Endothelial cell of umbilical vein (primary cell): ENCODE measurements at regions not wholly inside any gene's neighbourhood (a gene's known extent, or its start where the extent isn't known, plus 50 kb on each side); places are given as distances from the start of the nearest gene placed in this dataset.

Experiments used
- BruUV-seq: library from RNA; stranded (reverse); fragments of 400-500 nt; replicated peaks from 2 replicates; lab custom pipeline; 2021; lab: Mats Ljungman, UMichigan
- CTCF ChIA-PET: fragments of 300-600, 350-600 bp; sonication (Branson Sonifier 250); formaldehyde crosslinking; loops from one replicate; lab custom pipeline; 2021; ENCODE audit warnings: antibody characterized with exemption, inconsistent platforms; lab: Charles Lee
- POLR2A ChIA-PET: fragments of 300-600, 350-600 bp; sonication (Branson Sonifier 250); formaldehyde crosslinking; loops from one replicate; lab custom pipeline; 2021; ENCODE audit warnings: antibody characterized with exemption, inconsistent platforms; lab: Charles Lee
- DNase-seq: peaks from one replicate; pipeline ENCODE4 v3.0.0-alpha.2; 2011; ENCODE audit warnings: low read depth, low spot score
- FAIRE-seq: peaks from 2 replicates; lab custom pipeline; 2011; peaks lifted over from hg19 to GRCh38; lab: Jason Lieb, UNC
- H2AFZ ChIP-seq: 2 replicates; pipeline ENCODE4 v1.6.0; 2012; ENCODE audit warnings: low read depth, low read length, control low read depth, inconsistent platforms
- H3K27ac ChIP-seq: 2 replicates; pipeline ENCODE4 v1.5.1; 2011; ENCODE audit warnings: low read depth, mild to moderate bottlenecking, control low read depth, low read length, moderate library complexity; ENCODE audit not compliant: insufficient read depth
- H3K27me3 ChIP-seq, 2 experiments: 2 replicates each; pipeline versions ENCODE4 v1.6.0 to v1.6.1; 2011; ENCODE audit warnings: low read length in 2 of 2, mixed read lengths in 1 of 2; ENCODE audit not compliant: control insufficient read depth in 2 of 2, insufficient read depth in 2 of 2
- H3K36me3 ChIP-seq, 2 experiments: 2 replicates in 1 of 2; 3 replicates in 1 of 2; pipeline ENCODE4 v1.5.1; 2011; ENCODE audit warnings: low read length in 2 of 2, mild to moderate bottlenecking in 1 of 2, moderate library complexity in 1 of 2; ENCODE audit not compliant: control insufficient read depth in 2 of 2, insufficient read depth in 2 of 2; ENCODE audit errors: extremely low read depth in 1 of 2
- H3K4me1 ChIP-seq: 3 replicates; pipeline ENCODE4 v1.5.1; 2011; ENCODE audit warnings: mild to moderate bottlenecking, low read length; ENCODE audit not compliant: control insufficient read depth, insufficient read depth; ENCODE audit errors: extremely low read depth
- H3K4me2 ChIP-seq: 2 replicates; pipeline ENCODE4 v1.6.1; 2011; ENCODE audit warnings: low read length, control low read depth, mixed read lengths; ENCODE audit not compliant: insufficient read depth
- H3K4me3 ChIP-seq, 3 experiments: fragments of 200-600 bp in 1 of 3; sonication (generic), shearing (Covaris generic) in 1 of 3; replicated peaks in 1 of 3; 2 replicates each; pipeline ENCODE4 v1.5.1; 2011 to 2016; ENCODE audit warnings: control low read depth in 3 of 3, low read length in 3 of 3, mild to moderate bottlenecking in 2 of 3, inconsistent platforms in 1 of 3, low read depth in 1 of 3, moderate library complexity in 1 of 3; ENCODE audit not compliant: insufficient read depth in 1 of 3
- H3K79me2 ChIP-seq: 2 replicates; pipeline ENCODE4 v1.6.0; 2012; ENCODE audit warnings: low read length, inconsistent platforms; ENCODE audit not compliant: control insufficient read depth, insufficient read depth
- H3K9ac ChIP-seq: replicated peaks from 2 replicates; pipeline ENCODE3; 2011; ENCODE audit warnings: low read length, control low read depth; ENCODE audit not compliant: insufficient read depth; ENCODE audit errors: extremely low read depth
- H3K9me1 ChIP-seq: replicated peaks from 3 replicates; pipeline ENCODE4 v1.6.0; 2011; ENCODE audit warnings: mild to moderate bottlenecking, low read length; ENCODE audit not compliant: control insufficient read depth, insufficient read depth; ENCODE audit errors: extremely low read depth
- H3K9me3 ChIP-seq: replicated peaks from 2 replicates; pipeline ENCODE4 v1.5.1; 2012; ENCODE audit warnings: low read length, inconsistent platforms; ENCODE audit not compliant: control insufficient read depth, insufficient read depth
- H4K20me1 ChIP-seq: replicated peaks from 2 replicates; pipeline ENCODE3; 2011; ENCODE audit warnings: mild to moderate bottlenecking, low read length; ENCODE audit not compliant: control insufficient read depth, insufficient read depth; ENCODE audit errors: extremely low read depth
- CTCF ChIP-seq, 2 donors: IDR thresholded peaks; 1 replicate in 1 of 2; 2 replicates in 1 of 2; pipeline ENCODE4 v1.5.1; 2011; ENCODE audit warnings: low read length in 2 of 2, mild to moderate bottlenecking in 2 of 2, moderate library complexity in 2 of 2, control low read depth in 1 of 2, inconsistent platforms in 1 of 2, low read depth in 1 of 2; ENCODE audit not compliant: insufficient read depth in 1 of 2; ENCODE audit errors: extremely low read depth in 1 of 2
- EZH2 ChIP-seq: IDR thresholded peaks from 2 replicates; pipeline ENCODE4 v1.6.1; 2012; ENCODE audit warnings: borderline replicate concordance, low read depth, mild to moderate bottlenecking, moderate library complexity, low read length, inconsistent platforms; ENCODE audit not compliant: severe bottlenecking
- FOS ChIP-seq: IDR thresholded peaks from 2 replicates; pipeline ENCODE4 v1.6.1; 2011; ENCODE audit warnings: mild to moderate bottlenecking, low read length, moderate library complexity, borderline replicate concordance; ENCODE audit not compliant: insufficient read depth
- GATA2 ChIP-seq: IDR thresholded peaks from 2 replicates; pipeline ENCODE4 v1.7.0; 2011; ENCODE audit warnings: low read depth, mild to moderate bottlenecking, moderate library complexity, mixed read lengths, low read length; ENCODE audit not compliant: insufficient read length, insufficient read depth
- JUN ChIP-seq: IDR thresholded peaks from 2 replicates; pipeline ENCODE4 v1.6.1; 2011; ENCODE audit warnings: borderline replicate concordance, low read depth; ENCODE audit not compliant: insufficient read length, insufficient read depth
- MAX ChIP-seq: IDR thresholded peaks from 2 replicates; pipeline ENCODE4 v1.6.1; 2011; ENCODE audit not compliant: insufficient read depth, insufficient read length
- MYC ChIP-seq: IDR thresholded peaks from one replicate; pipeline ENCODE4 v1.6.1; 2011; ENCODE audit warnings: mild to moderate bottlenecking, low read depth, low read length
- POLR2A ChIP-seq: IDR thresholded peaks from 2 replicates; pipeline ENCODE4 v1.6.1; 2012; ENCODE audit warnings: low read depth, mild to moderate bottlenecking, control low read depth, low read length
- POLR2AphosphoS5 ChIP-seq: IDR thresholded peaks from 2 replicates; pipeline ENCODE4 v1.6.1; 2012; ENCODE audit warnings: low read depth, mild to moderate bottlenecking, control low read depth, low read length, moderate library complexity; ENCODE audit not compliant: insufficient read depth
- dilution Hi-C: fragments of 300-500 bp; cut with MboI; formaldehyde crosslinking; loops from one replicate; pipeline ENCODE4 v1.15.0; 2019; ENCODE audit warnings: low sequenced_read_pairs; ENCODE audit not compliant: extremely low pct_ligation_motif_present
- intact Hi-C: fragments of 100-400 bp; cut with micrococcal nuclease; formaldehyde crosslinking; loops from one replicate; pipeline ENCODE4 v1.10.0; 2022

GRCh38 chr18:78601349-78601748 lies 378.3 kb upstream of the SALL3 start:
- H4K20me1 ChIP-seq = no peaks in the 10 kb centered on the region
- intact Hi-C loops = no loop called here
- no peak for FAIRE-seq
- no peak for DNase-seq
- TF ChIP-seq CTCF (IDR thresholded peaks at IDR 0.05; ENCODE audit: extremely low read depth in 1 of 2, insufficient read depth in 1 of 2, low read depth in 1 of 2, low read length in 2 of 2) = no peak
- TF ChIP-seq MAX = no peak
- TF ChIP-seq FOS = no peak
- TF ChIP-seq POLR2A = no peak
- no peak for TF ChIP-seq EZH2
- no peaks in the 10 kb centered on the region for H3K9me1 ChIP-seq
- dilution Hi-C loops = no loop called here
- no peaks in the 10 kb centered on the region for H3K36me3 ChIP-seq
- no peak overlapping the region for H3K4me3 ChIP-seq
- no peaks in the 10 kb centered on the region for H3K4me1 ChIP-seq
- POLR2A ChIA-PET = no interaction called here
- CTCF ChIA-PET = no interaction called here
- no peak overlapping the region for H3K27ac ChIP-seq
- H3K79me2 ChIP-seq = no peaks in the 10 kb centered on the region
- no peaks in the 10 kb centered on the region for H3K27me3 ChIP-seq
- BruUV-seq = no TSS peak
- no peak overlapping the region for H3K4me2 ChIP-seq
- H3K9me3 ChIP-seq = peaks cover 4% of the 10 kb centered on the region
- no peak overlapping the region for H2AFZ ChIP-seq
- H3K9ac ChIP-seq = no peak overlapping the region

- no peak overlapping the region for H3K4me2 ChIP-seq
- no peaks in the 10 kb centered on the region for H3K9me1 ChIP-seq
- dilution Hi-C loops (no loop called here), intact Hi-C loops (no loop called here)
- H3K9me3 ChIP-seq = peaks cover 4% of the 10 kb centered on the region
- H4K20me1 ChIP-seq = no peaks in the 10 kb centered on the region
- POLR2A ChIA-PET = no interaction called here
- H3K79me2 ChIP-seq = no peaks in the 10 kb centered on the region
- BruUV-seq = no TSS peak
- no peak for TF ChIP-seq GATA2
- no peak for TF ChIP-seq POLR2A
- TF ChIP-seq MAX = no peak
- TF ChIP-seq JUN = no peak
- TF ChIP-seq POLR2AphosphoS5 = no peak
- TF ChIP-seq FOS = no peak
- no peak for TF ChIP-seq EZH2
- TF ChIP-seq CTCF (IDR thresholded peaks at IDR 0.05; ENCODE audit: extremely low read depth in 1 of 2, insufficient read depth in 1 of 2, low read depth in 1 of 2, low read length in 2 of 2) = no peak
- TF ChIP-seq MYC = no peak
- DNase-seq = no peak
- no peak overlapping the region for H3K27ac ChIP-seq
- no peaks in the 10 kb centered on the region for H3K4me1 ChIP-seq
- FAIRE-seq = no peak
- no peak overlapping the region for H3K9ac ChIP-seq
- no peaks in the 10 kb centered on the region for H3K36me3 ChIP-seq
- CTCF ChIA-PET = no interaction called here
- H2AFZ ChIP-seq = no peak overlapping the region
- H3K27me3 ChIP-seq = no peaks in the 10 kb centered on the region
- H3K4me3 ChIP-seq = no peak overlapping the region
Observed at GRCh38 chr18:78601923-78602322, 377.7 kb upstream of the SALL3 start.
